Lower leg skin (tissue), 4 donors: ENCODE measurements at regions not wholly inside any gene's neighbourhood (a gene's known extent, or its start where the extent isn't known, plus 50 kb on each side); places are given as distances from the start of the nearest gene placed in this dataset.

ENCODE experiments used
- DNase-seq, 2 donors: peaks; one replicate each; pipeline ENCODE4 v3.0.0-alpha.2; 2019; ENCODE audit warnings: low spot score in 2 of 2
- H3K4me3 ChIP-seq: fragments of 200-600 bp; sonication (generic); 2 replicates; pipeline ENCODE4 v1.5.1; 2017; ENCODE audit warnings: mild to moderate bottlenecking, low read depth; ENCODE audit not compliant: poor library complexity, severe bottlenecking
- POLR2A ChIP-seq, 2 donors: fragments of 450-650 bp; IDR thresholded peaks; one replicate each; pipeline ENCODE4 v1.6.1; 2016 to 2017; ENCODE audit warnings: antibody characterized with exemption in 2 of 2, mild to moderate bottlenecking in 1 of 2, moderate library complexity in 1 of 2
- WGBS, 2 donors: methylation state at CpG; one replicate each; pipeline ENCODE4 v1.1.5; 2018; 5-methylcytosine and 5-hydroxymethylcytosine counted together
- intact Hi-C: fragments of 100-400 bp; cut with DNase I; formaldehyde crosslinking; loops from one replicate; pipeline ENCODE4 v1.15.0; 2023; ENCODE audit warnings: low total_unique reads
- TF ChIP-seq, protein P1 (sequence below), 3 donors: fragments of 450-650 bp; IDR thresholded peaks; one replicate each; pipeline ENCODE4 v1.5.1; 2016; ENCODE audit warnings: antibody characterized with exemption in 3 of 3, mild to moderate bottlenecking in 3 of 3, moderate library complexity in 2 of 3

DNA sequence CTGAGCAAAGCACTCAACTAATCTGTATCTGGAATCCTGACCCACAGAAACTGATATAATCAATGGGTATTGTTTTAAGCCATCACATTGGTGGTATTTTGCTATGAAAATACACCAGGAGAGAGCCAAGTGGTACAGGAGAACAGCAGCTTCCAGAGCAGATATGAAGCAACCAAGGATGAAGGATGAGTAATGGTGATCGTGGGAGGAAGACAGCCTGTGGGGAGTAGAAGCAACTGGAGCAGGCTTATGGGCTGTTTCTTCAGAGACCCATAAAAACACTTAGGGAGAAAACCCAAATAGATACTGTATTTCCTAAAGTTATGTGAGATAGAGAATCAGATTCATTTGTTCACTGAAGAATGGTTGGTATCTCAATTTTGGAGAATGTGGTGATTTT is 330.8 kb downstream of the NUP35 start:
- TF ChIP-seq, protein P1, sequence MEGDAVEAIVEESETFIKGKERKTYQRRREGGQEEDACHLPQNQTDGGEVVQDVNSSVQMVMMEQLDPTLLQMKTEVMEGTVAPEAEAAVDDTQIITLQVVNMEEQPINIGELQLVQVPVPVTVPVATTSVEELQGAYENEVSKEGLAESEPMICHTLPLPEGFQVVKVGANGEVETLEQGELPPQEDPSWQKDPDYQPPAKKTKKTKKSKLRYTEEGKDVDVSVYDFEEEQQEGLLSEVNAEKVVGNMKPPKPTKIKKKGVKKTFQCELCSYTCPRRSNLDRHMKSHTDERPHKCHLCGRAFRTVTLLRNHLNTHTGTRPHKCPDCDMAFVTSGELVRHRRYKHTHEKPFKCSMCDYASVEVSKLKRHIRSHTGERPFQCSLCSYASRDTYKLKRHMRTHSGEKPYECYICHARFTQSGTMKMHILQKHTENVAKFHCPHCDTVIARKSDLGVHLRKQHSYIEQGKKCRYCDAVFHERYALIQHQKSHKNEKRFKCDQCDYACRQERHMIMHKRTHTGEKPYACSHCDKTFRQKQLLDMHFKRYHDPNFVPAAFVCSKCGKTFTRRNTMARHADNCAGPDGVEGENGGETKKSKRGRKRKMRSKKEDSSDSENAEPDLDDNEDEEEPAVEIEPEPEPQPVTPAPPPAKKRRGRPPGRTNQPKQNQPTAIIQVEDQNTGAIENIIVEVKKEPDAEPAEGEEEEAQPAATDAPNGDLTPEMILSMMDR (IDR thresholded peaks at IDR 0.05), result no peak
- TF ChIP-seq POLR2A (IDR thresholded peaks at IDR 0.05), result no peak
- no peak overlapping the region for H3K4me3 ChIP-seq
- intact Hi-C loops, result no loop called here
- WGBS, 2 donors, result 69 to 71% methylated on average over 1 of the region's 1 CpG
- DNase-seq, result no peak

DNA sequence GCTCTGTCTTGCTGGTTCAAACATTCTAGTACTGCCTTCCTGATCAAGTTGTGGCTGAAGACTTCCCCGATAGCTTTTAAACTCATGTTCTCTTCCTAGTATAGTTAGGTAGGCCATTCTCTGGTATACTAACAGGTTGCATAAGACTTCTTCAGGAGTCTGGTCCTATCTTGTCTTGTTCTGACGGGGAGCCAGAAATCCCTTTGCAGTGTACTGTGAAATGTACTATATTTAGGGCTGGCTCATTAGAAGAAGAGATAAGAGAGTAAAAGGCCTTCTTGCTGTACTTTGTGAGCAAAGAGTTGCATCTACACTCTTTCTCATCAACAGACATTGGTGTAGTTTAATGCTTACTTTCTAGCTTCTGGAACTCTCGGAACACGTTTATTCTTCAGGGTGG is 331.9 kb downstream of the NUP35 start:
- H3K4me3 ChIP-seq, result no peak overlapping the region
- TF ChIP-seq, protein P1 (IDR thresholded peaks at IDR 0.05), result no peak
- no peak for TF ChIP-seq POLR2A (IDR thresholded peaks at IDR 0.05)
- WGBS, 2 donors, result 76 to 82% methylated on average over 4 of the region's 4 CpGs
- DNase-seq, result no peak
- intact Hi-C loops, result no loop called here

DNA sequence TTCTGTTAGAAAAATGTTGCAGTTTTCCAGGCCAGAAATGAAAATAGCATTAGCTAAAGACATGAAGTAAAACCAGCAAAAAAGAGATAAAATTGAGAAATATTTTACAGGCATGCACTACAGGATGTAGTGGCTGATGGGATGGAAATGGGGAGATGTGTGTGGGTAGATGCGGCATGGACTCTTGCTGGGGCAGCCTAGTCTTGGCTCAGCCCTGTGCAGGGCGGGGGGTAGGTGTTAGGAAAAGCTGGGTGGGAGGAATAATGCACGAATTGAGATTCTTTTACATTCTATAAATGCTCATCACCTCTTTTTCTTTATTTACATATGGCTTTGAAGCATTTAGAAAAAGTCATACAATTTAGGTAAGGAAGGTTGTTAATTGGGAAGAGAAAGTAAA is 334.2 kb downstream of the NUP35 start:
- no peak overlapping the region for H3K4me3 ChIP-seq
- no peak for TF ChIP-seq POLR2A (IDR thresholded peaks at IDR 0.05)
- TF ChIP-seq, protein P1 (IDR thresholded peaks at IDR 0.05), result no peak
- no peak for DNase-seq
- intact Hi-C loops, result no loop called here
- WGBS, 2 donors, result 79 to 84% methylated on average over 3 of the region's 3 CpGs

DNA sequence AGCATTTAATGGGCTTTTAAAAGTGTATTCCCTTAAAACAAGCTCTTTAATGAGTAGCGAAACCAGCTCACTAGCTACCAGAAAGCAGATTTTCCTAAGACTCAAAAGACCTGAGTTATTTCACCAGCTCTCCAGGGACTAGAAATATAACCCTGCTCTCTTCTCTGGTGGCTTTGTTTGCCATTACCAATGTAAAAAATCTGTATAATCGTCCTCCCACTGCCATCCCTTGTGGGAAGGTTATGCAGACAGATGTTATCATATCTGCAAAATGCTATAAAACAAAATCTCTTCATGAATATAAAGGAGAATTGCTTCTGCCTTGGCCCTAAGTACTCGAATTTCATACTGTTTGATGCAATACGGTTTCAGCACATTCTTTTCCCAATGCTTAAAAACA is 335.2 kb downstream of the NUP35 start:
- no peak for TF ChIP-seq POLR2A (IDR thresholded peaks at IDR 0.05)
- TF ChIP-seq, protein P1 (IDR thresholded peaks at IDR 0.05), result no peak
- no peak overlapping the region for H3K4me3 ChIP-seq
- 57 to 60% methylated on average over 4 of the region's 4 CpGs for WGBS, 2 donors
- intact Hi-C loops, result no loop called here
- DNase-seq, result no peak

DNA sequence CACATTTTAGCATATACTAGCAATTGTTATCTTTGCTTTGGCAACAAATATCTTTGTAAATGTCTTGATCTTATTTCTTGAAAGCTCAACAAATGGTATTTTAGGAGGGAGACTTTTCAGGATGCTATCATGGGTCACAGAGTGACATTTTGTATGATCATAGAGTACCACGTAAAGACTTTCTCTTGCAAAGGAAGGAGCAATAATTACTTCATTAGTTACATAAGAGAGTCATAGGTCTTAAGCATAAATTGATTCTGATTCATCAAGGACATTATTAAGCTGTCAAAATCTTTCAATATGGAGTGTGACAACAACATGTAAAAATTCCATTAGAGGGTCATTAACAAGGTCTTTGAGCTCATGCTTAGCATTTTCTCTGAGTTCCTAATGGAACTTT is 339.6 kb downstream of the NUP35 start:
- WGBS, 2 donors, result 77 to 86% methylated on average over 1 of the region's 1 CpG
- TF ChIP-seq, protein P1 (IDR thresholded peaks at IDR 0.05), result no peak
- no peak for TF ChIP-seq POLR2A (IDR thresholded peaks at IDR 0.05)
- intact Hi-C loops, result no loop called here

DNA sequence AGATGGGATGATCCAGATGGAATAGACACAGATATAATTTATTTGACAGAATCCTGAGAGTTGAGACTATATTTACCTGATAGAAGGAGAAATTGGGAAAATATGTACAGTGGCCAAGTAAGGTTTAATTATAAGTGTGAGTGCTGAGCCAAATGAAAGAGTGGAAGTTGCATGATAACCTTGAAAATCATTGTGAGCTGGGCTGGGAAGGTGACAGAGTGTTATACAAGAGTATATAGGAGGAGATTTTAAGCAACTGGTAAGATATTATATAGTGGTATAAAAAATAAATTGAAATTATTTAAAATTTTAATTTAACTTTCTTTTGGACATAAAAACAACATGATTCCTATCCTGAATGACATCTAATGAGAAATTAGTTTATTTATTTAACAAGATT is 340.8 kb downstream of the NUP35 start:
- DNase-seq, result no peak
- intact Hi-C loops, result no loop called here
- TF ChIP-seq POLR2A (IDR thresholded peaks at IDR 0.05), result no peak
- TF ChIP-seq, protein P1 (IDR thresholded peaks at IDR 0.05), result no peak
- no peak overlapping the region for H3K4me3 ChIP-seq

More for the DNA sequence above, 339.6 kb downstream of the NUP35 start:
- H3K4me3 ChIP-seq, result no peak overlapping the region
- DNase-seq, result no peak
